Renal pelvis (tissue), 1 donor: ENCODE measurements at regions not wholly inside any gene's neighbourhood (a gene's known extent, or its start where the extent isn't known, plus 50 kb on each side); places are given as distances from the start of the nearest gene placed in this dataset.
"Not testable (repeated sequence)": the region's sequence is repeated elsewhere in the genome, so short reads cannot be mapped to it uniquely, and the experiment has no call there.

Experiments
- DNase-seq: peaks from one replicate; pipeline ENCODE4 v3.0.0-alpha.2; 2013

- no peak for DNase-seq
These were observed 102.5 kb upstream of the EIF5 start for GRCh38 chr14:103231376-103232019.

- no peak for DNase-seq
These were observed 101.8 kb upstream of the EIF5 start for GRCh38 chr14:103232031-103232808.

- DNase-seq: no peak
These were observed 101.2 kb upstream of the EIF5 start for GRCh38 chr14:103232831-103233319.

GRCh38 chr14:103233328-103233727, 100.7 kb upstream of the EIF5 start:
- DNase-seq: no peak

GRCh38 chr14:103234826-103235225, 99.2 kb upstream of the EIF5 start:
- not testable (repeated sequence) for DNase-seq

GRCh38 chr14:103235506-103235905, 98.5 kb upstream of the EIF5 start:
- not testable (repeated sequence) for DNase-seq

GRCh38 chr14:103239751-103240150, 94.3 kb upstream of the EIF5 start:
- no peak for DNase-seq

GRCh38 chr14:103241531-103241930, 92.5 kb upstream of the EIF5 start:
- no peak for DNase-seq

- no peak for DNase-seq
These were observed 90.0 kb upstream of the EIF5 start for GRCh38 chr14:103243764-103244737.

GRCh38 chr14:103245624-103246031, 88.4 kb upstream of the EIF5 start:
- DNase-seq: not testable (repeated sequence)

GRCh38 chr14:103246070-103246469, 88.0 kb upstream of the EIF5 start:
- DNase-seq: no peak

- DNase-seq: no peak
These were observed 86.8 kb upstream of the EIF5 start for GRCh38 chr14:103247169-103247606.

GRCh38 chr14:103250181-103250580, 83.9 kb upstream of the EIF5 start:
- DNase-seq: no peak

- DNase-seq: no peak
These were observed 83.2 kb upstream of the EIF5 start for GRCh38 chr14:103250874-103251273.

- DNase-seq: no peak
These were observed 78.5 kb upstream of the EIF5 start for GRCh38 chr14:103255555-103255954.

GRCh38 chr14:103256406-103256805, 77.6 kb upstream of the EIF5 start:
- no peak for DNase-seq

GRCh38 chr14:103257211-103257962, 76.7 kb upstream of the EIF5 start:
- no peak for DNase-seq

GRCh38 chr14:103258211-103258610, 75.8 kb upstream of the EIF5 start:
- no peak for DNase-seq

- no peak for DNase-seq
These were observed 74.9 kb upstream of the EIF5 start for GRCh38 chr14:103259184-103259583.

- no peak for DNase-seq
These were observed 74.0 kb upstream of the EIF5 start for GRCh38 chr14:103259801-103260628.
